ENCODE measurements at regions not wholly inside any gene's neighbourhood (a gene's known extent, or its start where the extent isn't known, plus 50 kb on each side); places are given as distances from the start of the nearest gene placed in this dataset.
"Not testable (repeated sequence)": the region's sequence is repeated elsewhere in the genome, so short reads cannot be mapped to it uniquely, and the experiment has no call there.

GRCh38 chr1:206256935-206257334, 53.6 kb downstream of the SRGAP2 start:
- intact Hi-C loops (cut with micrococcal nuclease); ATAC-seq; DNase-seq: not testable (repeated sequence)

GRCh38 chr1:206261473-206261872, 58.1 kb downstream of the SRGAP2 start:
- intact Hi-C loops (cut with micrococcal nuclease); DNase-seq; ATAC-seq: not testable (repeated sequence)

GRCh38 chr1:206262424-206262823, 59.1 kb downstream of the SRGAP2 start:
- ATAC-seq; intact Hi-C loops (cut with micrococcal nuclease); DNase-seq: not testable (repeated sequence)

GRCh38 chr1:206264916-206265315, 61.6 kb downstream of the SRGAP2 start:
- DNase-seq; intact Hi-C loops (cut with micrococcal nuclease); ATAC-seq: not testable (repeated sequence)

- ATAC-seq; intact Hi-C loops (cut with micrococcal nuclease); DNase-seq: not testable (repeated sequence)
Observed at GRCh38 chr1:206271153-206271552, 67.8 kb downstream of the SRGAP2 start.

- intact Hi-C loops (cut with micrococcal nuclease); ATAC-seq: not testable (repeated sequence)
Observed at GRCh38 chr1:206273104-206273503, 69.8 kb downstream of the SRGAP2 start.

GRCh38 chr1:206276143-206276542, 72.8 kb downstream of the SRGAP2 start:
- intact Hi-C loops (cut with micrococcal nuclease); ATAC-seq; DNase-seq: not testable (repeated sequence)

More at GRCh38 chr1:206273104-206273503, 69.8 kb downstream of the SRGAP2 start:
- not testable (repeated sequence) for DNase-seq

- intact Hi-C loops (cut with micrococcal nuclease), result not testable (repeated sequence)
- peak; percentile 46 for ATAC-seq
Observed at GRCh38 chr1:206278683-206279082, 75.3 kb downstream of the SRGAP2 start.

GRCh38 chr1:206280683-206281082, 77.3 kb downstream of the SRGAP2 start:
- DNase-seq; intact Hi-C loops (cut with micrococcal nuclease): not testable (repeated sequence)
- peak; percentile 74 for ATAC-seq

More at GRCh38 chr1:206278683-206279082, 75.3 kb downstream of the SRGAP2 start:
- not testable (repeated sequence) for DNase-seq

- intact Hi-C loops (cut with micrococcal nuclease); DNase-seq: not testable (repeated sequence)
- peak; percentile 57 for ATAC-seq
Observed at GRCh38 chr1:206281912-206282654, 78.7 kb downstream of the SRGAP2 start.

GRCh38 chr1:206285024-206285960, 82.0 kb downstream of the SRGAP2 start:
- DNase-seq; intact Hi-C loops (cut with micrococcal nuclease); ATAC-seq: not testable (repeated sequence)

GRCh38 chr1:206287759-206288158, 84.4 kb downstream of the SRGAP2 start:
- DNase-seq; ATAC-seq; intact Hi-C loops (cut with micrococcal nuclease): not testable (repeated sequence)

- intact Hi-C loops (cut with micrococcal nuclease); DNase-seq: not testable (repeated sequence)
- ATAC-seq, result peak; percentile 48
Observed at GRCh38 chr1:206288453-206288852, 85.1 kb downstream of the SRGAP2 start.

- ATAC-seq; intact Hi-C loops (cut with micrococcal nuclease); DNase-seq: not testable (repeated sequence)
Observed at GRCh38 chr1:206297145-206298031, 94.0 kb downstream of the SRGAP2 start.

- DNase-seq; intact Hi-C loops (cut with micrococcal nuclease): not testable (repeated sequence)
- peak; percentile 22 for ATAC-seq
Observed at GRCh38 chr1:206298032-206298392, 94.7 kb downstream of the SRGAP2 start.

GRCh38 chr1:206299181-206299791, 95.9 kb downstream of the SRGAP2 start:
- intact Hi-C loops (cut with micrococcal nuclease); DNase-seq; ATAC-seq: not testable (repeated sequence)

GRCh38 chr1:206299942-206300341, 96.6 kb downstream of the SRGAP2 start:
- DNase-seq; intact Hi-C loops (cut with micrococcal nuclease): not testable (repeated sequence)
- peak; percentile 28 for ATAC-seq

- ATAC-seq; intact Hi-C loops (cut with micrococcal nuclease): not testable (repeated sequence)
Observed at GRCh38 chr1:206302056-206302455, 98.7 kb downstream of the SRGAP2 start.

More at GRCh38 chr1:206302056-206302455, 98.7 kb downstream of the SRGAP2 start:
- not testable (repeated sequence) for DNase-seq
